ENCODE measurements at regions not wholly inside any gene's neighbourhood (a gene's known extent, or its start where the extent isn't known, plus 50 kb on each side); places are given as distances from the start of the nearest gene placed in this dataset.

DNA sequence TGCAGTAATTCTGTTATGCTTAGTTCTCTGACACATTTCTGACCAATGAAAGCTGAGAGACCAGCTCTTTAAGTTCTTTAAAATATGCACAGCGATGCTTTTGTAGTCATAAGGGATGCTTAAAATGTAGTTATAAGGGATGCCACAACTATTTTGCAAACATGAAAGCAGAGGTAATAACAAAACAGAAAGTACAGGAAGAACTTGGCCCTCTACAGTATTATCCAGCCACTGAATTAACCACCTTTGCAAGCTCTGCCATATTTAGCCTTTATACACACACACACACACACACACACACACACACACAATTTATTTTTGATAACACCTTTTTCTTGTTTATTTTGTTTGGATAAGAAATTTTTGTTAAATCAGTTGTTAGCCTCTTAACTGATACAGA lies 590.0 kb downstream of the FAT4 start:
- TF ChIP-seq CTCF (IDR thresholded peaks at IDR 0.05) (no peak), EZH2 (IDR thresholded peaks at IDR 0.05; ENCODE audit: borderline replicate concordance, insufficient read depth, low read depth, low read length, poor library complexity, severe bottlenecking) (no peak)

Data from B cell (primary cell).